ENCODE measurements at regions not wholly inside any gene's neighbourhood (a gene's known extent, or its start where the extent isn't known, plus 50 kb on each side); places are given as distances from the start of the nearest gene placed in this dataset.

GRCh38 chr2:20563251-20563650 lies 87.6 kb downstream of the HS1BP3 start:
- Histone ChIP-seq H3K36me3 (ENCODE audit: control insufficient read depth, insufficient read depth, low read length) (no peaks in the 10 kb centered on the region), H3K27me3 (replicated peaks; ENCODE audit: control insufficient read depth, insufficient read depth, low read length) (peaks cover 2% of the 10 kb centered on the region; the same call in 1 of the 2 replicates), H3K4me3 (replicated peaks; ENCODE audit: low read depth, low read length) (no peak overlapping the region)
- DNase-seq (ENCODE audit: extremely low read depth, insufficient read length): no peak
- TF ChIP-seq CTCF (IDR thresholded peaks at IDR 0.05; ENCODE audit: insufficient read depth, low read length, poor library complexity, severe bottlenecking): no peak

GRCh38 chr2:20563833-20564232 lies 87.1 kb downstream of the HS1BP3 start:
- Histone ChIP-seq H3K36me3 (ENCODE audit: control insufficient read depth, insufficient read depth, low read length) (no peaks in the 10 kb centered on the region), H3K4me3 (replicated peaks; ENCODE audit: low read depth, low read length) (no peak overlapping the region), H3K27me3 (replicated peaks; ENCODE audit: control insufficient read depth, insufficient read depth, low read length) (peaks cover 2% of the 10 kb centered on the region; the same call in 1 of the 2 replicates)
- no peak for TF ChIP-seq CTCF (IDR thresholded peaks at IDR 0.05; ENCODE audit: insufficient read depth, low read length, poor library complexity, severe bottlenecking)
- no peak for DNase-seq (ENCODE audit: extremely low read depth, insufficient read length)

DNA sequence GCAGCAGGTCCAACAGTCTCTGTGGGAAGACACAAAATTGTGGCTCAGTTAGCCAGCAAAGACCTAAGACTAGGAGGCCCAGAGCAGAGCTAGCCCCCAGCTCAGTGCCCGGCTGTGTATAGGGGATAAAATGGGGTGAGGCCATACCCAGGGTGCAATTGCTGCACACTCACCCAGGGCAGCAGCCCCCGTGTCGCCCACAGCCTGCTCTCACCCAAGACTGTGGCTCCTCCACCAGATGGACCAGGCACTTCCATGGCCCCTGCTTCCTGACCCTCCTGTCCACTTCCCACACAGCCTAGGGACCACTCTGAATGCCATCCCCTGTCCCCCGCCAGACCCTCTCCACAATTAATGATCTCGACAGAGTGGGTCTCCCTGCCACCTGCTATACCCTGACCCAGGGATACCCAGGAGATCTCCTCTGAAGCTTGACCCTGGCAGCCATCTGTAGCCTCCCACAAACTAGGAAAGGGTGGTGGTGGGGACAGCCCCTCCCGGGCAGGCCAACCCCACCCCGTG lies 85.7 kb downstream of the HS1BP3 start:
- no peak for TF ChIP-seq CTCF (IDR thresholded peaks at IDR 0.05; ENCODE audit: insufficient read depth, low read length, poor library complexity, severe bottlenecking)
- Histone ChIP-seq H3K27me3 (replicated peaks; ENCODE audit: control insufficient read depth, insufficient read depth, low read length) (peaks cover 2% of the 10 kb centered on the region; the same call in 1 of the 2 replicates), H3K4me3 (replicated peaks; ENCODE audit: low read depth, low read length) (no peak overlapping the region), H3K36me3 (ENCODE audit: control insufficient read depth, insufficient read depth, low read length) (no peaks in the 10 kb centered on the region)
- DNase-seq (ENCODE audit: extremely low read depth, insufficient read length): no peak

- no peaks in the 10 kb centered on the region for H3K36me3 ChIP-seq (ENCODE audit: control insufficient read depth, insufficient read depth, low read length)
- H3K4me3 ChIP-seq (replicated peaks; ENCODE audit: low read depth, low read length): no peak overlapping the region
- H3K27me3 ChIP-seq (replicated peaks; ENCODE audit: control insufficient read depth, insufficient read depth, low read length): peaks cover 2% of the 10 kb centered on the region; the same call in 1 of the 2 replicates
- no peak for TF ChIP-seq CTCF (IDR thresholded peaks at IDR 0.05; ENCODE audit: insufficient read depth, low read length, poor library complexity, severe bottlenecking)
- no peak for DNase-seq (ENCODE audit: extremely low read depth, insufficient read length)
Observed at GRCh38 chr2:20565623-20566236, 85.2 kb downstream of the HS1BP3 start.

DNA sequence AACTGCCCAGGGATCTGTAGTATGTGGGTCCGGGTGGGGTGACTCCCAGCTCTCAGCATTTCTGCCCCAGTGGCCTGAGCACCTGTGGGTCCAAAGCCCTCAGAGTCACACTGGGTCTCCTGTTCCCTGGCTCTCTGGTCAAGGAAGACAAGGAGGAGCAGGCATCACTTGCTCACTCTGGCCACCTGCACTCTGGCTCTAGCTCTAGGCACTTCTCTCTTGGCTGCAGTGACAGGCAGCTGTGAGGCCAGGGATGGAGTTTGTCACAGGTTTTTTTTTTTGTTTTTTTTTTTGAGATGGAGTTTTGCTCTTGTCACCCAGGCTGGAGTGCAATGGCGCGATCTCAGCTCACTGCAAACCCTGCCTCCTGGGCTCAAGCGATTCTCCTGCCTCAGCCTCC lies 84.6 kb downstream of the HS1BP3 start:
- H3K36me3 ChIP-seq (ENCODE audit: control insufficient read depth, insufficient read depth, low read length): no peaks in the 10 kb centered on the region
- no peak for TF ChIP-seq CTCF (IDR thresholded peaks at IDR 0.05; ENCODE audit: insufficient read depth, low read length, poor library complexity, severe bottlenecking)
- peaks cover 2% of the 10 kb centered on the region; the same call in 1 of the 2 replicates for H3K27me3 ChIP-seq (replicated peaks; ENCODE audit: control insufficient read depth, insufficient read depth, low read length)
- no peak for DNase-seq (ENCODE audit: extremely low read depth, insufficient read length)
- no peak overlapping the region for H3K4me3 ChIP-seq (replicated peaks; ENCODE audit: low read depth, low read length)

Measured in GM06990 (cell line).